ENCODE measurements at regions not wholly inside any gene's neighbourhood (a gene's known extent, or its start where the extent isn't known, plus 50 kb on each side); places are given as distances from the start of the nearest gene placed in this dataset.
"Not testable (repeated sequence)": the region's sequence is repeated elsewhere in the genome, so short reads cannot be mapped to it uniquely, and the experiment has no call there.

GRCh38 chr16:86245351-86245750, 265.0 kb upstream of the FOXF1 start:
- no peak for DNase-seq

GRCh38 chr16:86245895-86246294, 264.4 kb upstream of the FOXF1 start:
- no peak for DNase-seq

- DNase-seq, result no peak
Measured at GRCh38 chr16:86248310-86248905, 261.9 kb upstream of the FOXF1 start.

- DNase-seq, result no peak
Measured at GRCh38 chr16:86249631-86250030, 260.7 kb upstream of the FOXF1 start.

GRCh38 chr16:86251682-86252081, 258.6 kb upstream of the FOXF1 start:
- DNase-seq, result no peak

- DNase-seq, result no peak
Measured at GRCh38 chr16:86252596-86252995, 257.7 kb upstream of the FOXF1 start.

- DNase-seq, result no peak
Measured at GRCh38 chr16:86255966-86256365, 254.4 kb upstream of the FOXF1 start.

GRCh38 chr16:86256995-86257394, 253.3 kb upstream of the FOXF1 start:
- no peak for DNase-seq

- no peak for DNase-seq
Measured at GRCh38 chr16:86257546-86257945, 252.8 kb upstream of the FOXF1 start.

- DNase-seq, result no peak
Measured at GRCh38 chr16:86258713-86259112, 251.6 kb upstream of the FOXF1 start.

GRCh38 chr16:86259499-86259898, 250.8 kb upstream of the FOXF1 start:
- no peak for DNase-seq

GRCh38 chr16:86261379-86261778, 248.9 kb upstream of the FOXF1 start:
- no peak for DNase-seq

- not testable (repeated sequence) for DNase-seq
Measured at GRCh38 chr16:86267657-86268056, 242.7 kb upstream of the FOXF1 start.

- no peak for DNase-seq
Measured at GRCh38 chr16:86270696-86271095, 239.6 kb upstream of the FOXF1 start.

GRCh38 chr16:86272744-86273143, 237.6 kb upstream of the FOXF1 start:
- DNase-seq, result no peak

GRCh38 chr16:86277221-86277620, 233.1 kb upstream of the FOXF1 start:
- no peak for DNase-seq

- DNase-seq, result not testable (repeated sequence)
Measured at GRCh38 chr16:86277859-86278258, 232.5 kb upstream of the FOXF1 start.

GRCh38 chr16:86281421-86281820, 228.9 kb upstream of the FOXF1 start:
- DNase-seq, result no peak

GRCh38 chr16:86283944-86284343, 226.4 kb upstream of the FOXF1 start:
- DNase-seq, result no peak

- DNase-seq, result no peak
Measured at GRCh38 chr16:86285421-86285820, 224.9 kb upstream of the FOXF1 start.

- DNase-seq, result no peak
Measured at GRCh38 chr16:86285938-86286921, 224.1 kb upstream of the FOXF1 start.

GRCh38 chr16:86286991-86287663, 223.2 kb upstream of the FOXF1 start:
- no peak for DNase-seq

- DNase-seq, result no peak
Measured at GRCh38 chr16:86287664-86288201, 222.6 kb upstream of the FOXF1 start.
